Neural crest cell (in vitro differentiated cells): ENCODE measurements at regions not wholly inside any gene's neighbourhood (a gene's known extent, or its start where the extent isn't known, plus 50 kb on each side); places are given as distances from the start of the nearest gene placed in this dataset.

Experiments used
- DNase-seq: peaks from one replicate; pipeline ENCODE4 v3.0.0; 2021; ENCODE audit warnings: low read depth, mixed read lengths, low spot score
- H3K27ac Mint-ChIP-seq: one replicate; pipeline ENCODE4 v1.8.0; 2021; ENCODE audit warnings: mild to moderate bottlenecking, mixed read lengths; ENCODE audit not compliant: unreplicated experiment
- H3K27me3 Mint-ChIP-seq: 2 replicates; pipeline ENCODE4 v1.8.0; 2021; ENCODE audit warnings: low read depth, mild to moderate bottlenecking, mixed read lengths
- H3K36me3 Mint-ChIP-seq: 2 replicates; pipeline ENCODE4 v1.8.0; 2021; ENCODE audit warnings: low read depth, mild to moderate bottlenecking, mixed read lengths
- H3K4me1 Mint-ChIP-seq: 2 replicates; pipeline ENCODE4 v1.8.0; 2021; ENCODE audit warnings: mixed read lengths
- H3K4me3 Mint-ChIP-seq: one replicate; pipeline ENCODE4 v1.8.0; 2021; ENCODE audit warnings: mild to moderate bottlenecking, mixed read lengths
- H3K9me3 Mint-ChIP-seq: 2 replicates; pipeline ENCODE4 v1.8.0; 2021; ENCODE audit warnings: mixed read lengths
- CTCF ChIP-seq: fragments of 200-600 bp; sonication (generic); conservative IDR thresholded peaks from 2 replicates; pipeline ENCODE4 v1.5.0; 2021; ENCODE audit warnings: antibody characterized with exemption, mild to moderate bottlenecking

DNA sequence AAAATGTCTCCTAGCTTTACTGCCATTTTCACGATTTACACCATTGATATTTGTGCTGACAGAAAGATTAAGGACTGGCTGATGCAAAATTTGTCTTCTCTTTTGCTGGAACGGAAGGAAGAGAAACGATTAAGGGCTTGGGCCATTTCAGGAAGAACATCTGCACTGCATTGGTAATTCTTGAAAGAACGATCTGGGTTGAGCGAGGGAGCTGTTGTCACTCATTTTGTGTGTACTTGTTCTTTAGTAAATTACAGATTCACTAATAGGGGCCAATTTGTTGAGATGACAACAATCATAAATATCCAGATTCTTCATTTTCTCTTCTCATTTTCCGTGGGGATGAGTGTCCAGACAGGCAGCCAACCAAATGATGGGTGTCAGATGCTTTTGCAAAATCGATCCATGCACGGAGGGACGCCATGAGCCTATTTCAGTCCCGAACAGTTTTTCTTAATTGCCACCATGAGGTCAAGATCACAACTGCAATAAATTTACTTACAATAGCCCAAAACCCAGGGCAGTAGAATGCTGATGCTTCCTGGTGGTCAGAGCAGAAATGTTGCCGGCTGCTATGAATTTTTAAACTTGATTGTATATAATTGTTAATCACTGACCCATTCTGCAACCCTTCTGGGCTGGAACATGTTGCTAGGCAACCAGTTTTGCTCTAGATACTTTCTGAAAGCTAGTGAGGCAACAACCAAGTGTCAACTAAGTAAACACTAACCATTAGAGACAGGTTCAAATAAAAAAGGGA lies 132.4 kb upstream of the TIAM1 start:
- TF ChIP-seq CTCF: no peak
- peaks cover 5% of the 10 kb centered on the region for H3K9me3 Mint-ChIP-seq
- H3K27me3 Mint-ChIP-seq: no peaks in the 10 kb centered on the region
- H3K36me3 Mint-ChIP-seq: peaks cover 11% of the 10 kb centered on the region
- H3K4me1 Mint-ChIP-seq: peaks cover 51% of the 10 kb centered on the region
- no peak overlapping the region for H3K27ac Mint-ChIP-seq
- DNase-seq: no peak
- no peak overlapping the region for H3K4me3 Mint-ChIP-seq

DNA sequence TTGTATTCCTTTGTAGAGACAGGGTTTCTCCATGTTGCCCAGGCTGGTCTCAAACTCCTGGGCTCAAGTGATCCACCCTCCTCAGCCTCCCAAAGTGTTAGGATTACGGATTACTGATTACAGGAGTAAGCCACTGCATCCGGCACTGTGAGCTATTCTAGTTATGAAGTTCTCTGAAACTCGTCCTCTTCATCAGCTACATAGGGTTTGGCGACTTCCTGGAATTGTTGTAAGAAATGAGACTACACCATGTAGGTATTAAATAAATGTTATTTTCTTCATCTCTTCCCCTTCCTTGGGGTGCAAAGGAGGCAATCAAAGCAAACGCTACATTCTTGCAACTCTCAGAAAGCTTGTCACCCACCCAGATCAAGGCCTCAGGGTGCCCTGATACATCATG lies 131.2 kb upstream of the TIAM1 start:
- Mint-ChIP-seq H3K4me1 (peaks cover 51% of the 10 kb centered on the region), H3K9me3 (no peaks in the 10 kb centered on the region), H3K36me3 (peaks cover 8% of the 10 kb centered on the region), H3K4me3 (no peak overlapping the region), H3K27me3 (no peaks in the 10 kb centered on the region), H3K27ac (no peak overlapping the region)
- TF ChIP-seq CTCF: no peak
- no peak for DNase-seq

- H3K27me3 Mint-ChIP-seq: no peaks in the 10 kb centered on the region
- DNase-seq: no peak
- TF ChIP-seq CTCF: no peak
- peaks cover 41% of the 10 kb centered on the region for H3K4me1 Mint-ChIP-seq
- H3K27ac Mint-ChIP-seq: no peak overlapping the region
- H3K36me3 Mint-ChIP-seq: peaks cover 8% of the 10 kb centered on the region
- H3K9me3 Mint-ChIP-seq: no peaks in the 10 kb centered on the region
- H3K4me3 Mint-ChIP-seq: no peak overlapping the region
These were observed 129.8 kb upstream of the TIAM1 start for GRCh38 chr21:31473685-31474345.

GRCh38 chr21:31471865-31472264 lies 127.8 kb upstream of the TIAM1 start:
- Mint-ChIP-seq H3K9me3 (no peaks in the 10 kb centered on the region), H3K4me1 (peaks cover 30% of the 10 kb centered on the region)
- no peak for DNase-seq

More at GRCh38 chr21:31471865-31472264, 127.8 kb upstream of the TIAM1 start:
- H3K27ac Mint-ChIP-seq: peak overlapping the region; percentile 21
- H3K36me3 Mint-ChIP-seq: peaks cover 8% of the 10 kb centered on the region
- TF ChIP-seq CTCF: no peak
- H3K4me3 Mint-ChIP-seq: no peak overlapping the region
- no peaks in the 10 kb centered on the region for H3K27me3 Mint-ChIP-seq
